HEK293 (cell line): ENCODE measurements at regions not wholly inside any gene's neighbourhood (a gene's known extent, or its start where the extent isn't known, plus 50 kb on each side); places are given as distances from the start of the nearest gene placed in this dataset.

ENCODE experiments used
- CTCF ChIA-PET: fragments of 350-600 bp; formaldehyde crosslinking; extraction: SDS; loops from one replicate; lab custom pipeline; 2021; ENCODE audit warnings: antibody characterized with exemption; lab: Yijun Ruan, JAX
- POLR2A ChIA-PET: fragments of 300-600 bp; formaldehyde crosslinking; extraction: SDS; loops from one replicate; lab custom pipeline; 2020; ENCODE audit warnings: antibody characterized with exemption, inconsistent platforms; lab: Yijun Ruan, JAX
- H3K27ac ChIP-seq: fragments of 200-500 bp; sonication (Bioruptor generic); 2 replicates; pipeline ENCODE4 v1.5.1; 2014; ENCODE audit warnings: low read depth, low read length, control low read depth, inconsistent platforms; ENCODE audit errors: extremely low read depth
- H3K36me3 ChIP-seq, 2 experiments: fragments of 200-500 bp in 1 of 2; sonication (Bioruptor generic) in 1 of 2; 1 replicate in 1 of 2; 2 replicates in 1 of 2; pipeline ENCODE4 v1.5.1; 2014 to 2017; ENCODE audit warnings: inconsistent platforms in 2 of 2, low read length in 2 of 2; ENCODE audit not compliant: control insufficient read depth in 2 of 2, insufficient read depth in 1 of 2
- H3K4me1 ChIP-seq: fragments of 200-500 bp; sonication (Bioruptor generic); 2 replicates; pipeline ENCODE4 v1.5.1; 2014; ENCODE audit warnings: mild to moderate bottlenecking, low read length, inconsistent platforms; ENCODE audit not compliant: control insufficient read depth, insufficient read depth
- H3K4me3 ChIP-seq: 2 replicates; pipeline ENCODE4 v1.5.1; 2011; ENCODE audit warnings: low read depth, mild to moderate bottlenecking, control low read depth, low read length, moderate library complexity
- H3K9me3 ChIP-seq: fragments of 200-500 bp; sonication (Bioruptor generic); 2 replicates; pipeline ENCODE4 v1.5.1; 2014; ENCODE audit warnings: low read depth, low read length, inconsistent platforms; ENCODE audit not compliant: control insufficient read depth, insufficient read depth
- BCL11B ChIP-seq: fragments of 450-650 bp; formaldehyde crosslinking; IDR thresholded peaks from 2 replicates; pipeline ENCODE4 v1.5.1; 2016; ENCODE audit warnings: low read depth, missing biosample characterization, missing genetic modification characterization
- ELK4 ChIP-seq: IDR thresholded peaks from 2 replicates; pipeline ENCODE4 v1.6.1; 2011; ENCODE audit warnings: mild to moderate bottlenecking, low read depth, low read length, borderline replicate concordance
- FEZF1 ChIP-seq: fragments of 450-650 bp; formaldehyde crosslinking; IDR thresholded peaks from 2 replicates; pipeline ENCODE4 v1.5.1; 2016; ENCODE audit warnings: missing biosample characterization, missing genetic modification characterization
- IKZF3 ChIP-seq: fragments of 450-650 bp; IDR thresholded peaks from 2 replicates; pipeline ENCODE4 v1.5.0; 2018; ENCODE audit warnings: missing biosample characterization, mild to moderate bottlenecking, missing genetic modification characterization, moderate library complexity
- KLF16 ChIP-seq: fragments of 450-650 bp; formaldehyde crosslinking; IDR thresholded peaks from 2 replicates; pipeline ENCODE4 v1.5.1; 2017; ENCODE audit warnings: missing biosample characterization, missing genetic modification characterization
- MEIS1 ChIP-seq: sonication (generic); formaldehyde crosslinking; IDR thresholded peaks from 2 replicates; pipeline ENCODE4 v1.8.1; 2022; ENCODE audit warnings: missing genetic modification reagents, mild to moderate bottlenecking, borderline replicate concordance
- OVOL3 ChIP-seq: fragments of 450-650 bp; formaldehyde crosslinking; IDR thresholded peaks from 2 replicates; pipeline ENCODE4 v1.5.1; 2016; ENCODE audit warnings: missing biosample characterization, missing genetic modification characterization
- PRDM1 ChIP-seq: fragments of 450-650 bp; formaldehyde crosslinking; IDR thresholded peaks from 2 replicates; pipeline ENCODE4; 2016; ENCODE audit warnings: missing biosample characterization, missing genetic modification characterization
- PRDM10 ChIP-seq: fragments of 450-650 bp; formaldehyde crosslinking; IDR thresholded peaks from 2 replicates; pipeline ENCODE4 v1.5.1; 2016; ENCODE audit warnings: missing biosample characterization, missing genetic modification characterization
- REST ChIP-seq: fragments of 450-650 bp; formaldehyde crosslinking; IDR thresholded peaks from 2 replicates; pipeline ENCODE4 v1.5.1; 2016; ENCODE audit warnings: missing biosample characterization, missing genetic modification characterization
- SCRT2 ChIP-seq: fragments of 450-650 bp; formaldehyde crosslinking; IDR thresholded peaks from 2 replicates; pipeline ENCODE4 v1.5.1; 2016; ENCODE audit warnings: missing biosample characterization, missing genetic modification characterization
- TRIM28 ChIP-seq: IDR thresholded peaks from 2 replicates; pipeline ENCODE4 v1.6.1; 2011; ENCODE audit warnings: low read length, control low read depth, borderline replicate concordance
- WT1 ChIP-seq: fragments of 450-650 bp; formaldehyde crosslinking; IDR thresholded peaks from 2 replicates; pipeline ENCODE4 v1.5.1; 2016; ENCODE audit warnings: missing biosample characterization, missing genetic modification characterization
- ZFP3 ChIP-seq: fragments of 450-650 bp; formaldehyde crosslinking; IDR thresholded peaks from 2 replicates; pipeline ENCODE4 v1.5.1; 2016; ENCODE audit warnings: low read depth, missing biosample characterization, missing genetic modification characterization
- ZIC2 ChIP-seq: fragments of 450-650 bp; formaldehyde crosslinking; IDR thresholded peaks from 2 replicates; pipeline ENCODE4 v1.5.1; 2016; ENCODE audit warnings: missing biosample characterization, missing genetic modification characterization
- ZNF19 ChIP-seq: fragments of 450-650 bp; formaldehyde crosslinking; IDR thresholded peaks from 2 replicates; pipeline ENCODE4; 2016; ENCODE audit warnings: missing biosample characterization, missing genetic modification characterization, low read depth
- ZNF24 ChIP-seq: fragments of 450-650 bp; formaldehyde crosslinking; IDR thresholded peaks from 2 replicates; pipeline ENCODE4 v1.5.1; 2016; ENCODE audit warnings: missing biosample characterization, missing genetic modification characterization
- ZNF26 ChIP-seq: fragments of 450-650 bp; formaldehyde crosslinking; IDR thresholded peaks from 2 replicates; pipeline ENCODE4 v1.5.1; 2016; ENCODE audit warnings: missing biosample characterization, missing genetic modification characterization
- ZNF266 ChIP-seq: fragments of 450-650 bp; formaldehyde crosslinking; IDR thresholded peaks from 2 replicates; pipeline ENCODE4 v1.5.1; 2016; ENCODE audit warnings: missing biosample characterization, missing genetic modification characterization, low read depth
- ZNF302 ChIP-seq: fragments of 450-650 bp; formaldehyde crosslinking; IDR thresholded peaks from 2 replicates; pipeline ENCODE4 v1.5.1; 2016; ENCODE audit warnings: missing biosample characterization, missing genetic modification characterization, low read depth
- ZNF311 ChIP-seq: fragments of 450-650 bp; formaldehyde crosslinking; IDR thresholded peaks from 2 replicates; pipeline ENCODE4 v1.5.1; 2017; ENCODE audit warnings: missing biosample characterization, missing genetic modification characterization, borderline replicate concordance
- ZNF530 ChIP-seq: fragments of 450-650 bp; formaldehyde crosslinking; IDR thresholded peaks from 2 replicates; pipeline ENCODE4 v1.5.1; 2016; ENCODE audit warnings: low read depth, missing biosample characterization, missing genetic modification characterization
- ZNF544 ChIP-seq: fragments of 450-650 bp; formaldehyde crosslinking; IDR thresholded peaks from 2 replicates; pipeline ENCODE4 v1.5.0; 2017; ENCODE audit warnings: missing biosample characterization, missing genetic modification characterization
- ZNF561 ChIP-seq: fragments of 450-650 bp; IDR thresholded peaks from 2 replicates; pipeline ENCODE4 v1.5.1; 2018; ENCODE audit warnings: missing biosample characterization, missing genetic modification characterization, borderline replicate concordance
- ZNF610 ChIP-seq: fragments of 450-650 bp; formaldehyde crosslinking; IDR thresholded peaks from 2 replicates; pipeline ENCODE4 v1.5.1; 2016; ENCODE audit warnings: missing biosample characterization, missing genetic modification characterization, borderline replicate concordance
- ZNF747 ChIP-seq: fragments of 450-650 bp; formaldehyde crosslinking; IDR thresholded peaks from 2 replicates; pipeline ENCODE4 v1.5.1; 2016; ENCODE audit warnings: missing biosample characterization, missing genetic modification characterization
- ZSCAN30 ChIP-seq: fragments of 450-650 bp; IDR thresholded peaks from 2 replicates; pipeline ENCODE4 v1.5.1; 2018; ENCODE audit warnings: missing biosample characterization, mild to moderate bottlenecking, missing genetic modification characterization, moderate library complexity

GRCh38 chr18:37663446-37663845 lies 97.8 kb upstream of the CELF4 start:
- no peak overlapping the region for H3K27ac ChIP-seq
- POLR2A ChIA-PET: no interaction called here
- no peak overlapping the region for H3K4me3 ChIP-seq
- no peaks in the 10 kb centered on the region for H3K36me3 ChIP-seq
- no peaks in the 10 kb centered on the region for H3K9me3 ChIP-seq
- CTCF ChIA-PET: interaction anchor here (0.9 kb wide), 1 partner anchor 84 kb away, joined by 3 read pairs; no protein-coding TSS in a partner anchor
- no peaks in the 10 kb centered on the region for H3K4me1 ChIP-seq
- TF ChIP-seq PRDM10 (tag by site-specific recombination) (no peak), PRDM1 (tag by site-specific recombination) (no peak), ELK4 (no peak), TRIM28 (no peak), ZNF24 (tag by site-specific recombination) (no peak), KLF16 (tag by site-specific recombination) (no peak), SCRT2 (tag by site-specific recombination) (no peak), OVOL3 (no peak), ZNF530 (tag by site-specific recombination) (no peak), ZNF544 (tag by site-specific recombination) (no peak), ZNF747 (tag by site-specific recombination) (no peak), ZFP3 (tag by site-specific recombination) (no peak), WT1 (no peak), MEIS1 (CRISPR knock-in tag) (no peak), ZNF311 (no peak), IKZF3 (tag by site-specific recombination) (no peak), ZNF19 (tag by site-specific recombination) (no peak), BCL11B (tag by site-specific recombination) (no peak), FEZF1 (no peak), ZNF266 (no peak)
- TF ChIP-seq, all 188 proteins: peak for 0

- no peak overlapping the region for H3K27ac ChIP-seq
- no peak overlapping the region for H3K4me3 ChIP-seq
- CTCF ChIA-PET: interaction anchor here (0.7 to 0.9 kb wide), 2 partner anchors 84 to 364 kb away, joined by 3 read pairs; no protein-coding TSS in a partner anchor
- no peaks in the 10 kb centered on the region for H3K9me3 ChIP-seq
- POLR2A ChIA-PET: no interaction called here
- H3K36me3 ChIP-seq: no peaks in the 10 kb centered on the region
- no peaks in the 10 kb centered on the region for H3K4me1 ChIP-seq
- TF ChIP-seq ZNF610 (tag by site-specific recombination) (no peak), REST (tag by site-specific recombination) (no peak), ZNF561 (no peak), ZNF302 (tag by site-specific recombination) (no peak), ZNF26 (no peak), ZIC2 (tag by site-specific recombination) (no peak), ZSCAN30 (tag by site-specific recombination) (no peak), ZFP3 (tag by site-specific recombination) (no peak)
These were observed 97.1 kb upstream of the CELF4 start for GRCh38 chr18:37662546-37663339.
